ENCODE measurements at regions not wholly inside any gene's neighbourhood (a gene's known extent, or its start where the extent isn't known, plus 50 kb on each side); places are given as distances from the start of the nearest gene placed in this dataset.

GRCh38 chr3:182621435-182622240 is 171.7 kb upstream of the ATP11B start:
- no peaks in the 10 kb centered on the region for H3K36me3 ChIP-seq (ENCODE audit: control insufficient read depth, insufficient read depth, low read length)
- no peaks in the 10 kb centered on the region for H3K4me1 ChIP-seq (ENCODE audit: control insufficient read depth, insufficient read depth, low read length)
- no peaks in the 10 kb centered on the region for H3K27me3 ChIP-seq (ENCODE audit: control insufficient read depth, insufficient read depth, low read length)
- no peaks in the 10 kb centered on the region for H3K9me3 ChIP-seq (ENCODE audit: control insufficient read depth, low read depth, low read length)
- no peak overlapping the region for H3K27ac ChIP-seq (ENCODE audit: low read length)
- no peak for DNase-seq
- 0% methylated on average over 1 of the region's 4 CpGs for WGBS (ENCODE audit: insufficient coverage, low lambda C conversion rate)
- no peak overlapping the region for H3K4me3 ChIP-seq (ENCODE audit: low read length)

- no peak overlapping the region for H3K4me3 ChIP-seq (ENCODE audit: low read length)
- no peaks in the 10 kb centered on the region for H3K9me3 ChIP-seq (ENCODE audit: control insufficient read depth, low read depth, low read length)
- DNase-seq, result no peak
- H3K27ac ChIP-seq (ENCODE audit: low read length), result no peak overlapping the region
- no peaks in the 10 kb centered on the region for H3K4me1 ChIP-seq (ENCODE audit: control insufficient read depth, insufficient read depth, low read length)
- H3K36me3 ChIP-seq (ENCODE audit: control insufficient read depth, insufficient read depth, low read length), result no peaks in the 10 kb centered on the region
- no peaks in the 10 kb centered on the region for H3K27me3 ChIP-seq (ENCODE audit: control insufficient read depth, insufficient read depth, low read length)
Observed at GRCh38 chr3:182622241-182622545, 171.1 kb upstream of the ATP11B start.

- Histone ChIP-seq H3K27me3 (ENCODE audit: control insufficient read depth, insufficient read depth, low read length) (no peaks in the 10 kb centered on the region), H3K9me3 (ENCODE audit: control insufficient read depth, low read depth, low read length) (no peaks in the 10 kb centered on the region), H3K4me1 (ENCODE audit: control insufficient read depth, insufficient read depth, low read length) (no peaks in the 10 kb centered on the region), H3K36me3 (ENCODE audit: control insufficient read depth, insufficient read depth, low read length) (no peaks in the 10 kb centered on the region), H3K4me3 (ENCODE audit: low read length) (no peak overlapping the region), H3K27ac (ENCODE audit: low read length) (no peak overlapping the region)
- DNase-seq, result no peak
- WGBS (ENCODE audit: insufficient coverage, low lambda C conversion rate), result 86% methylated on average over 3 of the region's 4 CpGs
Observed at GRCh38 chr3:182626484-182627467, 166.5 kb upstream of the ATP11B start.

- Histone ChIP-seq H3K36me3 (ENCODE audit: control insufficient read depth, insufficient read depth, low read length) (no peaks in the 10 kb centered on the region), H3K4me3 (ENCODE audit: low read length) (no peak overlapping the region), H3K27me3 (ENCODE audit: control insufficient read depth, insufficient read depth, low read length) (no peaks in the 10 kb centered on the region), H3K4me1 (ENCODE audit: control insufficient read depth, insufficient read depth, low read length) (no peaks in the 10 kb centered on the region), H3K27ac (ENCODE audit: low read length) (no peak overlapping the region), H3K9me3 (ENCODE audit: control insufficient read depth, low read depth, low read length) (no peaks in the 10 kb centered on the region)
- no peak for DNase-seq
- WGBS (ENCODE audit: insufficient coverage, low lambda C conversion rate), result 80% methylated on average over 1 of the region's 2 CpGs
Observed at GRCh38 chr3:182628531-182628930, 164.8 kb upstream of the ATP11B start.

GRCh38 chr3:182629521-182629920 is 163.8 kb upstream of the ATP11B start:
- DNase-seq, result no peak
- Histone ChIP-seq H3K4me3 (ENCODE audit: low read length) (no peak overlapping the region), H3K4me1 (ENCODE audit: control insufficient read depth, insufficient read depth, low read length) (no peaks in the 10 kb centered on the region), H3K36me3 (ENCODE audit: control insufficient read depth, insufficient read depth, low read length) (no peaks in the 10 kb centered on the region), H3K9me3 (ENCODE audit: control insufficient read depth, low read depth, low read length) (no peaks in the 10 kb centered on the region), H3K27ac (ENCODE audit: low read length) (no peak overlapping the region), H3K27me3 (ENCODE audit: control insufficient read depth, insufficient read depth, low read length) (no peaks in the 10 kb centered on the region)
- WGBS (ENCODE audit: insufficient coverage, low lambda C conversion rate), result no CpG with 5 or more reads among the region's 1 CpG

GRCh38 chr3:182631183-182632076 is 161.9 kb upstream of the ATP11B start:
- no peaks in the 10 kb centered on the region for H3K36me3 ChIP-seq (ENCODE audit: control insufficient read depth, insufficient read depth, low read length)
- no peak for DNase-seq
- no peaks in the 10 kb centered on the region for H3K4me1 ChIP-seq (ENCODE audit: control insufficient read depth, insufficient read depth, low read length)
- H3K4me3 ChIP-seq (ENCODE audit: low read length), result no peak overlapping the region
- no peaks in the 10 kb centered on the region for H3K9me3 ChIP-seq (ENCODE audit: control insufficient read depth, low read depth, low read length)
- WGBS (ENCODE audit: insufficient coverage, low lambda C conversion rate), result no CpG with 5 or more reads among the region's 6 CpGs
- H3K27me3 ChIP-seq (ENCODE audit: control insufficient read depth, insufficient read depth, low read length), result no peaks in the 10 kb centered on the region
- no peak overlapping the region for H3K27ac ChIP-seq (ENCODE audit: low read length)

- WGBS (ENCODE audit: insufficient coverage, low lambda C conversion rate), result no CpG with 5 or more reads among the region's 4 CpGs
- Histone ChIP-seq H3K4me3 (ENCODE audit: low read length) (no peak overlapping the region), H3K27me3 (ENCODE audit: control insufficient read depth, insufficient read depth, low read length) (no peaks in the 10 kb centered on the region), H3K27ac (ENCODE audit: low read length) (no peak overlapping the region), H3K36me3 (ENCODE audit: control insufficient read depth, insufficient read depth, low read length) (no peaks in the 10 kb centered on the region), H3K4me1 (ENCODE audit: control insufficient read depth, insufficient read depth, low read length) (peaks cover 1% of the 10 kb centered on the region), H3K9me3 (ENCODE audit: control insufficient read depth, low read depth, low read length) (no peaks in the 10 kb centered on the region)
- DNase-seq, result no peak
Observed at GRCh38 chr3:182632077-182632393, 161.3 kb upstream of the ATP11B start.

- 60% methylated on average over 2 of the region's 7 CpGs for WGBS (ENCODE audit: insufficient coverage, low lambda C conversion rate)
Observed at GRCh38 chr3:182633186-182633585, 160.1 kb upstream of the ATP11B start.

GRCh38 chr3:182636646-182637045 is 156.7 kb upstream of the ATP11B start:
- peaks cover 6% of the 10 kb centered on the region for H3K4me1 ChIP-seq (ENCODE audit: control insufficient read depth, insufficient read depth, low read length)

More at GRCh38 chr3:182633186-182633585, 160.1 kb upstream of the ATP11B start:
- no peak overlapping the region for H3K4me3 ChIP-seq (ENCODE audit: low read length)
- peaks cover 6% of the 10 kb centered on the region for H3K4me1 ChIP-seq (ENCODE audit: control insufficient read depth, insufficient read depth, low read length)
- H3K36me3 ChIP-seq (ENCODE audit: control insufficient read depth, insufficient read depth, low read length), result no peaks in the 10 kb centered on the region
- no peak overlapping the region for H3K27ac ChIP-seq (ENCODE audit: low read length)
- no peaks in the 10 kb centered on the region for H3K27me3 ChIP-seq (ENCODE audit: control insufficient read depth, insufficient read depth, low read length)
- DNase-seq, result no peak
- no peaks in the 10 kb centered on the region for H3K9me3 ChIP-seq (ENCODE audit: control insufficient read depth, low read depth, low read length)

More at GRCh38 chr3:182636646-182637045, 156.7 kb upstream of the ATP11B start:
- WGBS (ENCODE audit: insufficient coverage, low lambda C conversion rate), result 100% methylated on average over 1 of the region's 1 CpG
- no peaks in the 10 kb centered on the region for H3K36me3 ChIP-seq (ENCODE audit: control insufficient read depth, insufficient read depth, low read length)
- H3K27me3 ChIP-seq (ENCODE audit: control insufficient read depth, insufficient read depth, low read length), result no peaks in the 10 kb centered on the region
- no peak for DNase-seq
- peaks cover 2% of the 10 kb centered on the region for H3K9me3 ChIP-seq (ENCODE audit: control insufficient read depth, low read depth, low read length)
- no peak overlapping the region for H3K27ac ChIP-seq (ENCODE audit: low read length)
- no peak overlapping the region for H3K4me3 ChIP-seq (ENCODE audit: low read length)
